ENCODE measurements at regions not wholly inside any gene's neighbourhood (a gene's known extent, or its start where the extent isn't known, plus 50 kb on each side); places are given as distances from the start of the nearest gene placed in this dataset.

- H3F3A ChIP-seq (ENCODE audit: insufficient read depth) = no peaks in the 10 kb centered on the region
- no peak overlapping the region for H3K9ac ChIP-seq (ENCODE audit: low read length)
- H3K36me3 ChIP-seq (ENCODE audit: low read length) = no peaks in the 10 kb centered on the region
- no peaks in the 10 kb centered on the region for H3K9me2 ChIP-seq (replicated peaks; ENCODE audit: insufficient read depth, low read length)
- H3K27me3 ChIP-seq (ENCODE audit: low read length) = no peaks in the 10 kb centered on the region
- TF ChIP-seq EZH2phosphoT487 (conservative IDR thresholded peaks at IDR 0.05; ENCODE audit: low read length) = no peak
- no peak for TF ChIP-seq CTCF (IDR thresholded peaks at IDR 0.05; ENCODE audit: insufficient read depth, low read length, poor library complexity, severe bottlenecking)
- no peaks in the 10 kb centered on the region for H3K79me2 ChIP-seq (ENCODE audit: insufficient read depth, low read length)
- no peak overlapping the region for H3K4me3 ChIP-seq (ENCODE audit: insufficient read depth, low read length, poor library complexity, severe bottlenecking)
- no peaks in the 10 kb centered on the region for H3K9me3 ChIP-seq (ENCODE audit: insufficient read depth, low read length)
- H3K27ac ChIP-seq (ENCODE audit: low read depth, low read length) = no peak overlapping the region
- H3K4me2 ChIP-seq (ENCODE audit: low read depth, low read length, poor library complexity, severe bottlenecking) = no peak overlapping the region
- no peaks in the 10 kb centered on the region for H4K20me1 ChIP-seq (ENCODE audit: low read depth, low read length)
- H2AFZ ChIP-seq (ENCODE audit: low read depth, low read length, severe bottlenecking) = no peak overlapping the region
These were observed 200.1 kb upstream of the POU2AF2 start for GRCh38 chr11:111045407-111045803.

- TF ChIP-seq CTCF (IDR thresholded peaks at IDR 0.05; ENCODE audit: insufficient read depth, low read length, poor library complexity, severe bottlenecking) = no peak
- Histone ChIP-seq H4K20me1 (ENCODE audit: low read depth, low read length) (no peaks in the 10 kb centered on the region), H3K36me3 (ENCODE audit: low read length) (no peaks in the 10 kb centered on the region), H3K79me2 (ENCODE audit: insufficient read depth, low read length) (no peaks in the 10 kb centered on the region), H3K9me2 (replicated peaks; ENCODE audit: insufficient read depth, low read length) (no peaks in the 10 kb centered on the region), H3K9ac (ENCODE audit: low read length) (no peak overlapping the region), H3K27ac (ENCODE audit: low read depth, low read length) (no peak overlapping the region), H3K4me3 (ENCODE audit: insufficient read depth, low read length, poor library complexity, severe bottlenecking) (no peak overlapping the region), H2AFZ (ENCODE audit: low read depth, low read length, severe bottlenecking) (no peak overlapping the region), H3F3A (ENCODE audit: insufficient read depth) (no peaks in the 10 kb centered on the region), H3K4me2 (ENCODE audit: low read depth, low read length, poor library complexity, severe bottlenecking) (no peak overlapping the region), H3K27me3 (ENCODE audit: low read length) (no peaks in the 10 kb centered on the region), H3K9me3 (ENCODE audit: insufficient read depth, low read length) (no peaks in the 10 kb centered on the region)
These were observed 200.6 kb upstream of the POU2AF2 start for GRCh38 chr11:111044751-111045406.

GRCh38 chr11:111039982-111040381 lies 205.5 kb upstream of the POU2AF2 start:
- H3K27ac ChIP-seq (ENCODE audit: low read depth, low read length) = no peak overlapping the region
- TF ChIP-seq EZH2phosphoT487 (conservative IDR thresholded peaks at IDR 0.05; ENCODE audit: low read length) (no peak), CTCF (IDR thresholded peaks at IDR 0.05; ENCODE audit: insufficient read depth, low read length, poor library complexity, severe bottlenecking) (no peak)

More at GRCh38 chr11:111039982-111040381, 205.5 kb upstream of the POU2AF2 start:
- Histone ChIP-seq H3K79me2 (ENCODE audit: insufficient read depth, low read length) (no peaks in the 10 kb centered on the region), H3K9me2 (replicated peaks; ENCODE audit: insufficient read depth, low read length) (no peaks in the 10 kb centered on the region), H3K36me3 (ENCODE audit: low read length) (no peaks in the 10 kb centered on the region), H3F3A (ENCODE audit: insufficient read depth) (no peaks in the 10 kb centered on the region), H3K27me3 (ENCODE audit: low read length) (no peaks in the 10 kb centered on the region), H3K9ac (ENCODE audit: low read length) (no peak overlapping the region), H4K20me1 (ENCODE audit: low read depth, low read length) (no peaks in the 10 kb centered on the region), H3K9me3 (ENCODE audit: insufficient read depth, low read length) (peaks cover 18% of the 10 kb centered on the region; the same call in 1 of the 2 replicates), H3K4me3 (ENCODE audit: insufficient read depth, low read length, poor library complexity, severe bottlenecking) (no peak overlapping the region), H3K4me2 (ENCODE audit: low read depth, low read length, poor library complexity, severe bottlenecking) (no peak overlapping the region), H2AFZ (ENCODE audit: low read depth, low read length, severe bottlenecking) (no peak overlapping the region)
